Endodermal cell (in vitro differentiated cells): ENCODE measurements at regions not wholly inside any gene's neighbourhood (a gene's known extent, or its start where the extent isn't known, plus 50 kb on each side); places are given as distances from the start of the nearest gene placed in this dataset.

Experiments
- DNase-seq: peaks from one replicate; pipeline ENCODE4 v3.0.0-alpha.2; 2017
- H3K27ac ChIP-seq: 2 replicates; pipeline ENCODE4 v1.5.1; 2013; ENCODE audit warnings: mild to moderate bottlenecking, low read depth, low read length, moderate library complexity
- H3K27me3 ChIP-seq: 2 replicates; pipeline ENCODE4 v1.6.1; 2013; ENCODE audit warnings: mild to moderate bottlenecking, low read length, moderate library complexity; ENCODE audit not compliant: insufficient read depth, control insufficient read depth, poor library complexity, severe bottlenecking
- H3K36me3 ChIP-seq: 2 replicates; pipeline ENCODE4 v1.7.0; 2013; ENCODE audit warnings: mild to moderate bottlenecking, low read length, moderate library complexity; ENCODE audit not compliant: control insufficient read depth, insufficient read depth
- H3K4me1 ChIP-seq: one replicate; pipeline ENCODE4 v1.7.0; 2013; ENCODE audit warnings: low read length; ENCODE audit not compliant: control insufficient read depth, insufficient read depth
- H3K4me3 ChIP-seq: 2 replicates; pipeline ENCODE4 v1.5.1; 2013; ENCODE audit warnings: mild to moderate bottlenecking, low read length, moderate library complexity
- H3K9ac ChIP-seq: 2 replicates; pipeline ENCODE4 v1.6.1; 2013; ENCODE audit warnings: mild to moderate bottlenecking, low read length, moderate library complexity; ENCODE audit not compliant: poor library complexity, severe bottlenecking; ENCODE audit errors: extremely low read depth
- H3K9me3 ChIP-seq: 2 replicates; pipeline ENCODE4 v1.6.1; 2013; ENCODE audit warnings: mild to moderate bottlenecking, low read length, moderate library complexity; ENCODE audit not compliant: control insufficient read depth
- H3K27ac Mint-ChIP-seq: 2 replicates; pipeline ENCODE4 v1.8.0; 2020; ENCODE audit warnings: mixed read lengths
- H3K27me3 Mint-ChIP-seq: 2 replicates; pipeline ENCODE4 v1.8.0; 2021; ENCODE audit warnings: mild to moderate bottlenecking, mixed read lengths; ENCODE audit not compliant: insufficient read depth
- H3K36me3 Mint-ChIP-seq: 2 replicates; pipeline ENCODE4 v1.8.0; 2020; ENCODE audit warnings: low read depth, mixed read lengths
- H3K4me1 Mint-ChIP-seq: 2 replicates; pipeline ENCODE4 v1.8.0; 2020; ENCODE audit warnings: mixed read lengths
- H3K4me3 Mint-ChIP-seq: 2 replicates; pipeline ENCODE4 v1.8.0; 2020; ENCODE audit warnings: mild to moderate bottlenecking, moderate library complexity, mixed read lengths
- H3K9me3 Mint-ChIP-seq: 2 replicates; pipeline ENCODE4 v1.8.0; 2020; ENCODE audit warnings: mild to moderate bottlenecking, mixed read lengths
- WGBS, 2 experiments: methylation state at CpG; one replicate each; pipeline versions ENCODE4 v1.1.5 to v1.1.7; 2013; ENCODE audit warnings: missing lambda C conversion rate in 2 of 2, mixed read lengths in 1 of 2; ENCODE audit not compliant: insufficient coverage in 1 of 2, insufficient read length in 1 of 2; 5-methylcytosine and 5-hydroxymethylcytosine counted together
- TF ChIP-seq, protein P1 (sequence below): fragments of 200-600 bp; sonication (generic); conservative IDR thresholded peaks from 2 replicates; pipeline ENCODE4 v1.5.0; 2021; ENCODE audit warnings: antibody characterized with exemption, mild to moderate bottlenecking

DNA sequence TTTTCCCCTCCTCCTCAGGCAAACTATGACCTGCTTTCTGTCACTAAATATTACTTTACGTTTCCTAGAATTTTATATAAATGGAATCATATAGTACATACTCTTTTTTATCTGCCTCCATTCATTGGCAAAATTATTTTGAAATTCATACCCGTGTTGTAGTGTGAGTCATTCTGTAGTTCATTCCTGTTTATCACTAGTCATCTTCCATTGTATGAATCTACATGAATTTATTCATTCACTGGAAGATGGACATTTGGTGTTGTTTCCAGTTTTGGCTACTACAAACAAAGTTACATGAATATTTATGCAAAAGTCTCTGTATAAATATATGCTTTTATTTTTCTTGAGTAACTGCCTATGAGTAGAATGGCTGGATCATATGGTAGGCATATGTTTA lies 60.7 kb upstream of the OPCML start:
- no peaks in the 10 kb centered on the region for H3K27me3 ChIP-seq
- DNase-seq: no peak
- H3K27ac ChIP-seq: no peak overlapping the region
- TF ChIP-seq, protein P1, sequence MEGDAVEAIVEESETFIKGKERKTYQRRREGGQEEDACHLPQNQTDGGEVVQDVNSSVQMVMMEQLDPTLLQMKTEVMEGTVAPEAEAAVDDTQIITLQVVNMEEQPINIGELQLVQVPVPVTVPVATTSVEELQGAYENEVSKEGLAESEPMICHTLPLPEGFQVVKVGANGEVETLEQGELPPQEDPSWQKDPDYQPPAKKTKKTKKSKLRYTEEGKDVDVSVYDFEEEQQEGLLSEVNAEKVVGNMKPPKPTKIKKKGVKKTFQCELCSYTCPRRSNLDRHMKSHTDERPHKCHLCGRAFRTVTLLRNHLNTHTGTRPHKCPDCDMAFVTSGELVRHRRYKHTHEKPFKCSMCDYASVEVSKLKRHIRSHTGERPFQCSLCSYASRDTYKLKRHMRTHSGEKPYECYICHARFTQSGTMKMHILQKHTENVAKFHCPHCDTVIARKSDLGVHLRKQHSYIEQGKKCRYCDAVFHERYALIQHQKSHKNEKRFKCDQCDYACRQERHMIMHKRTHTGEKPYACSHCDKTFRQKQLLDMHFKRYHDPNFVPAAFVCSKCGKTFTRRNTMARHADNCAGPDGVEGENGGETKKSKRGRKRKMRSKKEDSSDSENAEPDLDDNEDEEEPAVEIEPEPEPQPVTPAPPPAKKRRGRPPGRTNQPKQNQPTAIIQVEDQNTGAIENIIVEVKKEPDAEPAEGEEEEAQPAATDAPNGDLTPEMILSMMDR: no peak
- Mint-ChIP-seq H3K27me3 (peaks cover 13% of the 10 kb centered on the region), H3K4me1 (peaks cover 3% of the 10 kb centered on the region), H3K9me3 (no peaks in the 10 kb centered on the region), H3K27ac (no peak overlapping the region), H3K4me3 (no peak overlapping the region), H3K36me3 (no peaks in the 10 kb centered on the region)
- H3K9ac ChIP-seq: no peak overlapping the region
- H3K4me3 ChIP-seq: no peak overlapping the region
- WGBS, 2 experiments: 92% methylated on average over 2 of the region's 2 CpGs; no CpG with 5 or more reads in 1 of the 2 experiments
- H3K36me3 ChIP-seq: no peaks in the 10 kb centered on the region
- peaks cover 12% of the 10 kb centered on the region for H3K4me1 ChIP-seq
- peaks cover 6% of the 10 kb centered on the region for H3K9me3 ChIP-seq

DNA sequence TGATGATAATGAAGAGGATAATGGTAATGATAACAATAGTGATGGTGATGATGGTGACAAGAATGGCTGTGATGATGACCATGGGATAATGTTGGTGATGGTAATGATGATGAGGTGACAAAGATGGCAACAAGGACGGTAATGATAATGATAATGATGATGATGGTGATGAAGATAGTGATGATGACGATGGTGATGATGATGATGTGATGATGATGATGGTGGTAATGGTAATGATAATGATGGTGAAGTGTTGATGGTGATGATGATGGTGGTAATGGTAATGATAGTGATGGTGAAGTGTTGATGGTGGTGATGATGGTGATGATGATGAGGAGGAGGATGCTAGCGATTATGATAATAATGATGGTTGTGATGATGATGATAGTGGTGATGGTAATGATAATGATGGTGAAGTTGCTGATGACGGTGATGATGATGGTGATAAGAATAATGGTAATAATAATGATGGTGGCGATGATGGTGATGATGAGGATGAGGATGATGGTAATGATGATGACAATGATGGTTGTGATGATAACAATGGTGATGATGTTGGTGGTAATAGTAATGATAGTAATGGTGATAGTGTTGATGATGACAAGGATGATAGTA lies 54.7 kb upstream of the OPCML start:
- no peak overlapping the region for H3K4me3 Mint-ChIP-seq
- H3K4me1 ChIP-seq: peaks cover 21% of the 10 kb centered on the region

DNA sequence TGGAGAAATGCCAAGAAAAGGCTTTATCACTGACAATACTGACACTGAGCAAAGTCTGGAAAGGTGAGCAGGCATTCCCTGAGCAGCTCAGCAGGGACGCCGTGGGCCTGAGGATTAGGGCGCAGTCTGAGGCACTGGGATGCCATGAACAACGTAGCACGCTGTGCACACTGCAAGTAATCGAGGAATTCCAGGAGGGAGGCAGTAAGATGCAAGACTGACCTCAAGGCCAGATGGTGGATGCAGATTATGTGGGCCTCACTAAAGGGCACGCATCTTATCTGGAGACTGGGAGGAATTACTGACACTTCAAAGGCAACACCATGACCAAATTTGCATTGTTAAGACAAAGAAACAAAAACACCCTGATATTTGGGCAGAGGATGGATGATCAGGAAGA lies 50.4 kb upstream of the OPCML start:
- DNase-seq: no peak
- no peak overlapping the region for H3K9ac ChIP-seq
- H3K9me3 Mint-ChIP-seq: peaks cover 4% of the 10 kb centered on the region
- no peaks in the 10 kb centered on the region for H3K27me3 ChIP-seq
- no peak overlapping the region for H3K4me3 ChIP-seq
- peaks cover 13% of the 10 kb centered on the region for H3K4me1 ChIP-seq
- H3K27ac Mint-ChIP-seq: no peak overlapping the region
- WGBS, 2 experiments: 84% methylated on average over 6 to 7 of the region's 7 CpGs
- TF ChIP-seq, protein P1: no peak
- H3K36me3 Mint-ChIP-seq: no peaks in the 10 kb centered on the region
- no peak overlapping the region for H3K4me3 Mint-ChIP-seq
- H3K36me3 ChIP-seq: no peaks in the 10 kb centered on the region
- H3K4me1 Mint-ChIP-seq: peaks cover 14% of the 10 kb centered on the region
- H3K27ac ChIP-seq: no peak overlapping the region
- no peaks in the 10 kb centered on the region for H3K9me3 ChIP-seq
- H3K27me3 Mint-ChIP-seq: peaks cover 3% of the 10 kb centered on the region

More for the DNA sequence above, 54.7 kb upstream of the OPCML start:
- H3K27me3 Mint-ChIP-seq: peaks cover 2% of the 10 kb centered on the region
- Histone ChIP-seq H3K4me3 (no peak overlapping the region), H3K9ac (no peak overlapping the region), H3K27ac (no peak overlapping the region), H3K9me3 (no peaks in the 10 kb centered on the region), H3K27me3 (no peaks in the 10 kb centered on the region), H3K36me3 (no peaks in the 10 kb centered on the region)
- WGBS, 2 experiments: 90 to 93% methylated on average over 5 of the region's 5 CpGs
- peaks cover 4% of the 10 kb centered on the region for H3K9me3 Mint-ChIP-seq
- H3K27ac Mint-ChIP-seq: no peak overlapping the region
- no peak for DNase-seq
- TF ChIP-seq, protein P1: no peak
- no peaks in the 10 kb centered on the region for H3K36me3 Mint-ChIP-seq
- peaks cover 14% of the 10 kb centered on the region for H3K4me1 Mint-ChIP-seq
